Karpas-422 (cell line): ENCODE measurements at regions not wholly inside any gene's neighbourhood (a gene's known extent, or its start where the extent isn't known, plus 50 kb on each side); places are given as distances from the start of the nearest gene placed in this dataset.

Source experiments
- DNase-seq: peaks from one replicate; pipeline ENCODE4 v3.0.0-alpha.2; 2015
- H2AFZ ChIP-seq: fragments of 200-600 bp; sonication (generic); 2 replicates; pipeline ENCODE4 v1.6.1; 2014; ENCODE audit warnings: antibody characterized with exemption, low read length, mixed read lengths
- H3K27ac ChIP-seq: fragments of 200-600 bp; sonication (generic); 2 replicates; pipeline ENCODE4 v1.5.1; 2014; ENCODE audit warnings: mild to moderate bottlenecking, low read length, moderate library complexity
- H3K27me3 ChIP-seq: fragments of 200-600 bp; sonication (generic); 2 replicates; pipeline ENCODE4 v1.6.1; 2014; ENCODE audit warnings: low read length, mixed read lengths
- H3K36me3 ChIP-seq: fragments of 200-600 bp; sonication (generic); 2 replicates; pipeline ENCODE4 v1.6.1; 2014; ENCODE audit warnings: low read length, mixed read lengths; ENCODE audit not compliant: insufficient read depth
- H3K4me1 ChIP-seq: fragments of 200-600 bp; sonication (generic); 2 replicates; pipeline ENCODE4 v1.6.1; 2014; ENCODE audit warnings: mild to moderate bottlenecking, low read length, mixed read lengths
- H3K4me2 ChIP-seq: fragments of 200-600 bp; sonication (generic); 2 replicates; pipeline ENCODE4 v1.6.1; 2014; ENCODE audit warnings: low read length, low read depth, mild to moderate bottlenecking; ENCODE audit not compliant: poor library complexity, severe bottlenecking
- H3K4me3 ChIP-seq: fragments of 200-600 bp; sonication (generic); 2 replicates; pipeline ENCODE4 v1.5.1; 2014; ENCODE audit warnings: mild to moderate bottlenecking, antibody characterized with exemption, low read length, mixed read lengths
- H3K79me2 ChIP-seq: fragments of 200-600 bp; sonication (generic); 2 replicates; pipeline ENCODE4 v1.6.1; 2014; ENCODE audit warnings: mild to moderate bottlenecking, low read length, mixed read lengths
- H3K9ac ChIP-seq: fragments of 200-600 bp; sonication (generic); 2 replicates; pipeline ENCODE4 v1.6.0; 2014; ENCODE audit warnings: low read length
- H3K9me2 ChIP-seq: fragments of 200-600 bp; sonication (generic), shearing (Covaris generic); replicated peaks from 2 replicates; pipeline ENCODE4 v1.6.0; 2014; ENCODE audit warnings: mild to moderate bottlenecking, low read length, moderate library complexity; ENCODE audit not compliant: insufficient read depth
- H3K9me3 ChIP-seq: fragments of 300-700, 200-600 bp; sonication (generic); 2 replicates; pipeline ENCODE4 v1.6.1; 2014; ENCODE audit warnings: low read length, mixed read lengths
- H4K20me1 ChIP-seq: fragments of 200-600 bp; sonication (generic); 2 replicates; pipeline ENCODE4 v1.6.1; 2014; ENCODE audit warnings: mild to moderate bottlenecking, antibody characterized with exemption, low read length, low read depth; ENCODE audit not compliant: insufficient read depth

- H3K9me3 ChIP-seq = no peaks in the 10 kb centered on the region
- no peaks in the 10 kb centered on the region for H3K27me3 ChIP-seq
- no peak overlapping the region for H3K4me3 ChIP-seq
- H3K36me3 ChIP-seq = no peaks in the 10 kb centered on the region
- H3K27ac ChIP-seq = no peak overlapping the region
- H4K20me1 ChIP-seq = no peaks in the 10 kb centered on the region
- no peak overlapping the region for H2AFZ ChIP-seq
- H3K9ac ChIP-seq = no peak overlapping the region
- no peaks in the 10 kb centered on the region for H3K4me1 ChIP-seq
- DNase-seq = no peak
- H3K9me2 ChIP-seq = no peaks in the 10 kb centered on the region
- no peaks in the 10 kb centered on the region for H3K79me2 ChIP-seq
- no peak overlapping the region for H3K4me2 ChIP-seq
Observed at GRCh38 chr6:22145376-22145775, 151.5 kb downstream of the PRL start.

DNA sequence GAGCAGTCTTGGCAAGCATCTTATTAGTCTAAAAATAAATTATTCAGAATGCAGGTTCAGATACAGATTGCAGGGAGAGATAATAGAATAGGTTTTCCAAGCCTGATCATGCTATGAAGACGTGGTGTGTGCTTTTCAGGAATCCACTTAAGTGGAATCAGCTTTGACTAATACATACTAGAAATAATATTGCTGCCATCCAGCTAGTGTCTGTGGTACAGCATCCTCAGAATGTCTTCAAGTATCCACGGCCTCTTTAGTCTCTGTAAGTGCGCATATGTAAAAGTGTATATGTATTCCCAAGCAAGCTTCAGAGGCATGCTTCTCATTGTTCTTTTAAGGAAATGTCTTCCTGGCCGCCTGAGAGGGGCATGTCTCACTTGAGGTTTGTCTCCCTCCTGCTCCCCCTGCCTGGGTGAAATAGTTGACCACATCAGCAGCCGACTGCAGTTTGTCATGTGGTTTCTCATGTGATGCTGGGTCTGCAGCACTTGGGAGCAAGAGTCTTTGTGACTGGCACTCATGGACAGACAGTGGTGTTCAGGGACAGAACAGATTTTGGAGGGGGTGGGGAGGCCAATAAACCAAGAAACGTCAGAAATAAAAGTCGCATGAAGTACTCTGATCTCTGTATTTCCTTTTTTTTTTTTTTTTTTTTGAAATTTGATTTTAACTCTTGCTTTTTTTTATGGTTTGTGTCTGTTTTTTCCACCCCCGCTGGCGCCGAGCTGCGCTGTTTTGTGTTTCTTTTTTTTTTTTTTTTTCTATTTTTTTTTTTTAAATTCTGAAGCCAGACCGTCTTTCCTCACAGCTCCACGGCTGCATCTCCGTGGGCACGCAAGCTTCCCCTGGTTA, 150.8 kb downstream of the PRL start:
- Histone ChIP-seq H4K20me1 (no peaks in the 10 kb centered on the region), H3K79me2 (no peaks in the 10 kb centered on the region), H3K9me3 (no peaks in the 10 kb centered on the region), H3K27me3 (no peaks in the 10 kb centered on the region), H3K9me2 (no peaks in the 10 kb centered on the region), H3K4me3 (no peak overlapping the region), H2AFZ (no peak overlapping the region), H3K36me3 (no peaks in the 10 kb centered on the region), H3K4me1 (no peaks in the 10 kb centered on the region), H3K9ac (no peak overlapping the region), H3K27ac (no peak overlapping the region), H3K4me2 (no peak overlapping the region)
- no peak for DNase-seq

- H3K9me3 ChIP-seq = no peaks in the 10 kb centered on the region
- no peak overlapping the region for H3K4me3 ChIP-seq
- no peak for DNase-seq
- no peaks in the 10 kb centered on the region for H3K79me2 ChIP-seq
- H3K9ac ChIP-seq = no peak overlapping the region
- no peak overlapping the region for H3K27ac ChIP-seq
- no peaks in the 10 kb centered on the region for H4K20me1 ChIP-seq
- H3K9me2 ChIP-seq = no peaks in the 10 kb centered on the region
- H3K4me2 ChIP-seq = no peak overlapping the region
- no peaks in the 10 kb centered on the region for H3K27me3 ChIP-seq
- no peaks in the 10 kb centered on the region for H3K4me1 ChIP-seq
- no peak overlapping the region for H2AFZ ChIP-seq
- no peaks in the 10 kb centered on the region for H3K36me3 ChIP-seq
Observed at GRCh38 chr6:22146678-22146930, 150.2 kb downstream of the PRL start.

GRCh38 chr6:22146931-22147701, 149.7 kb downstream of the PRL start:
- Histone ChIP-seq H4K20me1 (no peaks in the 10 kb centered on the region), H2AFZ (no peak overlapping the region), H3K9ac (no peak overlapping the region), H3K36me3 (no peaks in the 10 kb centered on the region), H3K4me3 (no peak overlapping the region), H3K9me2 (no peaks in the 10 kb centered on the region), H3K27ac (no peak overlapping the region), H3K4me2 (no peak overlapping the region), H3K79me2 (no peaks in the 10 kb centered on the region), H3K4me1 (no peaks in the 10 kb centered on the region), H3K9me3 (no peaks in the 10 kb centered on the region), H3K27me3 (no peaks in the 10 kb centered on the region)
- DNase-seq = no peak

GRCh38 chr6:22147921-22148776, 148.7 kb downstream of the PRL start:
- Histone ChIP-seq H3K4me3 (no peak overlapping the region), H3K9me3 (no peaks in the 10 kb centered on the region), H3K9me2 (no peaks in the 10 kb centered on the region), H3K79me2 (no peaks in the 10 kb centered on the region), H3K4me1 (no peaks in the 10 kb centered on the region), H3K4me2 (no peak overlapping the region), H2AFZ (no peak overlapping the region), H4K20me1 (no peaks in the 10 kb centered on the region), H3K27me3 (no peaks in the 10 kb centered on the region), H3K36me3 (no peaks in the 10 kb centered on the region), H3K9ac (no peak overlapping the region), H3K27ac (no peak overlapping the region)
- DNase-seq = no peak

DNA sequence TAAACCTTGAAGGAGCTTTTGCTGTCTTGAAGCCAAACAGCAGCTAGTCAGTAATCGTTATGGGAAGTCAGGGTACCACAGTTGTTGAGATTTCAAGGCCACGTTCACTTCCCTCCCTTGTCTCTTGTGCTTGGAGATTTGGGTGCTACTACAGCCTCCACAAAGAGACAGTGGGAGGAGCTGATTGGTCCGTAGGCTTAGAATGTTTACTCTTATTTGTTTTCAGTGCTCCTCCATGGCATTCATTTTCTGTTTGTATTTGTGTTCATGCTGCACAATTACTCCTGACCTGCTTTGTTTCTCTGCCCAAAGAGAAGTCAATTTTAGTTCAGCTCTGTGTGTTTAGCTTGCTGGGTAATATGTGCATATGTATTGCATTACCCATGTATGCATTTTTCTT, 147.7 kb downstream of the PRL start:
- Histone ChIP-seq H3K9me3 (no peaks in the 10 kb centered on the region), H3K27ac (no peak overlapping the region), H3K4me3 (no peak overlapping the region), H3K27me3 (no peaks in the 10 kb centered on the region), H3K36me3 (no peaks in the 10 kb centered on the region), H3K4me1 (no peaks in the 10 kb centered on the region), H3K9ac (no peak overlapping the region), H3K9me2 (no peaks in the 10 kb centered on the region), H2AFZ (no peak overlapping the region), H3K79me2 (no peaks in the 10 kb centered on the region), H4K20me1 (no peaks in the 10 kb centered on the region), H3K4me2 (no peak overlapping the region)
- DNase-seq = no peak

DNA sequence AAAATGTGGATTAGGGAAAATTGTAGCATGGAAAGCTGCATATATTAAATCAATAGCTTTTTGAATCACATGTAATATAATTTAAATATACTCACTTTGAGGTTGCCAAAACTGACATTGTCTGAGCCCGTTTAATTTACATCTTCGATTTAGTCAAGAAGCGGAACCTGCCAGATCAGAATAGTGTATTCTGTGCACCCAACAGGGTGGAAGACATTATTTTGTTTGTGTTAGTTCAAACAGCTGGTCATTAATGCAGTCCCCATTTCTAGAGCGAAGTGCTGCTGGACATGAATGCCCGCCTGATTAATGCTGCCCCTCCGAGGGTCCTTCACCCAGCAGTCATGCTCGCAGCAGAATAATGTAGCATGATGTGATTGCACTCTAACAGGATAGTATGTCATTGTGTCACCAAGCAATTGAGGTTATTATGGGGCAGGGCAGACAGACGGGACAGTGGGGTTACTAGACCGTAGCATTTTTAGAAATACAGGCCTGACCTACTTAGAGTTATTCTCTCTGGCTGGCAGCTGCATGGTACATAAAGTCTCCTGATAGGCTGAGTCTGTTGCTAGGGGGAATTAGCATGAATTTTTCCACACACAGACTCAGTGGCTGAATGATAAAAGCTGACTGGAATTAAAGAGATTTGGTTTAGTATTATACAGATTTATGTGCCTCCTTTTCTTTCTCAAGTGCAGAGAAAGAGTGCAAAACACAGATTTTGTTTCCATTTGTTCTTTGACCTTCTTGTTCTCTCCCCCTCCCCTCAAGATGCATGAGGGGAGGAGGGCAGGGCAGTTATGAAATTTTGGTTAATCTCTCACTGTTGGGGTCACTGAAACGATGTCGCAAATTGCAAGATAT, 147.1 kb downstream of the PRL start:
- DNase-seq = peak; percentile 40
- H3K27ac ChIP-seq = no peak overlapping the region
- no peak overlapping the region for H3K9ac ChIP-seq
- H3K27me3 ChIP-seq = no peaks in the 10 kb centered on the region
- H3K79me2 ChIP-seq = no peaks in the 10 kb centered on the region
- H3K36me3 ChIP-seq = no peaks in the 10 kb centered on the region
- no peak overlapping the region for H2AFZ ChIP-seq
- H3K4me1 ChIP-seq = no peaks in the 10 kb centered on the region
- H4K20me1 ChIP-seq = no peaks in the 10 kb centered on the region
- H3K4me2 ChIP-seq = no peak overlapping the region
- H3K9me2 ChIP-seq = no peaks in the 10 kb centered on the region
- H3K9me3 ChIP-seq = no peaks in the 10 kb centered on the region
- H3K4me3 ChIP-seq = no peak overlapping the region
